GM18858 (cell line): ENCODE measurements at regions not wholly inside any gene's neighbourhood (a gene's known extent, or its start where the extent isn't known, plus 50 kb on each side); places are given as distances from the start of the nearest gene placed in this dataset.
A peak's percentile ranks its signal among the peaks of the same experiment; 100 is the strongest.

ENCODE experiments used
- ATAC-seq: cut with Tn5 transposase; IDR thresholded peaks from one replicate; pipeline ENCODE4 v1.9.1; 2021; ENCODE audit not compliant: unreplicated experiment

DNA sequence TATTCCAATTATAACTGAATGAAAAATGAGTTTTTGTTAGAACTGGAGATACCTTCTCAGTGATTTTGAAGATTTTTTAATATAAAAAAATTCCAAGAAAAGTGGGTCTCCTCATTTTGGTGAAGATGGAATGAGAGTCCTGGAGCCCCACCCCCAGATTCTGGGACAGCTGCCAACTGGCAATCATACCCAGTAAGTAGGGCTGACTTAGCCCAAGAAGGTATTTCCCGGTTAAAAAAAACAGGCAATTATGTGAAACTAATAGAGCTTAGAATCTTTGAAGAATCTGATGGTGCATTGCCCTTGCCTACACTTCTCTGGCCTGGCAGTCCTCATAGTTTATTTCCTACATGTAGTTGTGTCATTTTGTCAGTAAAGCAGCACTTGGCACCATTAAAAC, 52.8 kb upstream of the VWDE start:
- ATAC-seq, result no peak

DNA sequence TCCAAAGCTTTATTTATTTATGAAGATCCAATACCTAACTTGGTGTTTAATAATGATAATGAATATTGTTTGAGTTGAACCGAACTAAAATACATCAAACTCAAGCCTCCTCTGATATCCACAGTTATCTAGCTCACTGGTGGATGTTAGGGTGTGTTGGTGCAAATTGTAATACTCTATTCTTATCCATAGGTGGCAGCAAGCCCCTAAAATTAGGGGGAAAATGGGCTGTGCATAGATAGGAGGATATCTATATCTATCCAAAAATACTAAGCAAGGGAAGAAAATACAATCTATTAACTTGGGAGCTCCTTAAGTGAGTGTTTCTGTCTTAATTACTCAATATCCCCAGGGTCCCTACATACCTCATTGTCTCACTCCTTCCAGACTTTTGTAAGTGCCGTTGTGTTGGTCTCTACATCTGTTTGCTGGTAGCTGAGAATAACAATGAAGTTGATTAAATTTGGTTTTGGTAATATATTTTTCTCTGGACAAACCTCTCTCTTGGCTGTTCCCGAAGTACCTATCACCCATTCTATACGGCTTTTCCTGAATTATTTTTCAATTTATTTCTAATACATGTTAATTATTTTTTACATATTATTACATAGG, 55.0 kb upstream of the VWDE start:
- ATAC-seq, result peak; percentile 99

DNA sequence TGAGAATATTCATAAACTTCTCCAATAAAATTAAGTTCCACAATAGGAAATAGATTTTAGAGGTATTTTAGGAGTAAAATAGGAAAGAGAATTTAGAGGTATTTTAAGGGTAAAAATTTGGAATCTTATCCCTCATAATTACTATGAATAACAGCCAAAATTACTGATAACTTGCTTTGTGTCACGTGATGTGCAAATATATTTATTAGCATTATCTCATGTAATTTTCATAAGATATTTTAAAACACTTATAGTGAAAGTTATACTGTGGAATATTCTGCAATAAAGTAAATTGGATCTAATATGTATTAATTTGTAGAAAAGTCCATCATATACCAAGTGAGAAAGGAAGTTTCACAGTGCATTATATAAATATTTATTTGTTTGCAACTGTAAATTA, 64.2 kb upstream of the VWDE start:
- ATAC-seq, result no peak

DNA sequence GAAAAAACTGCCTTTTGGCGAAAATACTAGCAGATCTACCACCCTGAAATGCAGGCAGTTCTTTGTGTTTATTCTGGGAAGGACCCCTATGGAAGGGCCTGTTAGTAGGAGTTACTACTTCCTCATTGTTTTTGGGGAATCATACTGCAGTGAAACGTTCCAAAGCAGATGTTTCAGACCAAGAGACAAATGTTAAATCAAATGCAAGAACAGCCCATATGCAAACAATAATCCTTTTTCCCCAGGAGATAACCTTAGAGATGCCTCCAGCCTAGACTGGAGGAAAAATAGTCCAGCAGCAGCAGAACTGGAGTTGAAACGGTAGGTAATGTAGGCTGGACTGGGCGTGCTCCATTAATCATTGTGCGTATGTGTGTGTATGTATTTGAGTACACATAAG, 65.9 kb upstream of the VWDE start:
- ATAC-seq, result no peak

DNA sequence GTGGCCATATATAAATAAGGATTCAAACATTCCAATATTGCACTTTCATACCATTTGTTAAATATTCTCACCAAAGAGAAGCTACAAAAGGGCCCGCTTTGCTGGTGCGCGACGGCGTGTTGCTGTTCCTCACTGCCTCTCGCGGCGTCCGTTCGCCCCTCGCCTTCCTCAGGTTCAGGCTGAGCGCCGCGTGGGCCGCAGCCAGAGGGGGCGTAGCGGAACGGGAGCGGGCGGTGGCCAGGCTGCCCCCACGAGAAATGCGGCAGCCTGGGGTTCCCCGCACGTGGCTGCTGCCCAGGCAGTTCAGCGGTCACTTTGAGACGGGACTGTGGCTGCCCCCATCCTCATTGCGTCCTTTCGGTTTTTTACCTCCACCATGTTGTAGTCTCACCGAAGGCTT, 67.3 kb upstream of the VWDE start:
- no peak for ATAC-seq

DNA sequence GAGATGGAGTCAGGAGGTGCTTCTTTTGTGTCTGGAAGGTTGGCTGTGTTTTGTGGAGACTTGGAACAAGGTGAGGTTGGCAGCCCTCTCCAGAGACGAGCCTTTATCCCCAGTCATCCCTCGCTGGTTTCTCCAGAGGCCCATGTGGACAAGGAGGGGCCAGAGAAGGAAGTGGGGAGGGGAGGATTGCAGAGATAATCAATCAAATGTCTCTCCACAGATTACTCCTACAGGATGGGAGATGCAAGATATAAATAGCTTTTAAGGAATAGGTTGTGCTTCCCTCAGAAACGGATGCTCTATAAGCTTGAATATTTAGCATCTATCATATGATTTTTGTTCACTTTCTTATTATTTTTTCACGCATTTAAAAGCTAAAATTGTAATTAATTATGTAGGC, 70.4 kb upstream of the VWDE start:
- ATAC-seq, result no peak

DNA sequence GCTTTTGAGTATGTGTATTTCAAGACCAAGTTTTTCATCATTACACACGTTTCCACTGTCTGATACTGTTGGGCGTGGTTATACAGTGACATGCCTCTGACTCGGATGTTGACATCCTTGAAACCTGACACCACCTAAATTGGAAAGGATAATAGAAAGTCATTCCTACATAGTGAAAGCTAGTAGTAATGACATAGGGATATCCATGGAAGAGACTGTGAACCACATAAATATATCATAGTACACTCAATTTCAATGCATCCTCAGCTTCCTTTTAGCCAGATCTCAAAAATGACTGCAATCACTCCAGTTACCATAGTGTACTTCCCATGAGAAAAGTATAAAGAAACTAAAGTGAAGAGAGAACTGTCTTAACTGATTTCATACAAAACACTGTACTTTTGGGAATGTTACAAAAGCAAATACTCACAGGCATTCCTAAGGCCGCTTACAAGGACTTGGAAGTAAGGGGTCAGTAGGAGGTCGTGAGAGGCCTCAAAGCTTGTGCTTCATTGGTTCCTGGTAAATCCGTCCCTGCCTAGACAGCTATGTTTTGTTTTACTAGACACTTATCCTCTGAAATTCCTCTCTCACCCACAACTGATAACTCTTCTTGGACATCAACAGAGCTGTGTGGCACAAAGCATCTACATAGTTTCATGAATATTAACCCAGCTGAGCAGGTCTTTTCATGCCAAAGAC, 71.8 kb upstream of the VWDE start:
- no peak for ATAC-seq

DNA sequence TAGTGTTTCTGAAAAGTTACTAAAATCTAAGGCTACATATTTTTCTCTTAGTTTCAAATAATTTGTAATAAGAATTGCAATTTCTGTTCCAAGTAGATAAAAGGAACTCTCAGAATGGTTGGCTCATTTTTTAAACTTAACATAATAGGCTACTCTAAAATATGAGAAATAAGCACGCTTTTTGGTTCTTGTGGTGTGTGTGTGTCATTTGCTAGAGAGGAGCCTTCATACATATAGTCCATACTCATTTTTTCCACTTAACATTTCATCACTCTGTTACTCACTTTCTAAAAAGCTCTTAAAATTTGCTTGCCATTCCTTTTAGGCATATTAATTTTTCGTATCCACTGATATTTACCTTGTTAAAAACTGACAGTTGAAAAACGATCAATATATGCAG, 74.0 kb upstream of the VWDE start:
- ATAC-seq, result no peak

DNA sequence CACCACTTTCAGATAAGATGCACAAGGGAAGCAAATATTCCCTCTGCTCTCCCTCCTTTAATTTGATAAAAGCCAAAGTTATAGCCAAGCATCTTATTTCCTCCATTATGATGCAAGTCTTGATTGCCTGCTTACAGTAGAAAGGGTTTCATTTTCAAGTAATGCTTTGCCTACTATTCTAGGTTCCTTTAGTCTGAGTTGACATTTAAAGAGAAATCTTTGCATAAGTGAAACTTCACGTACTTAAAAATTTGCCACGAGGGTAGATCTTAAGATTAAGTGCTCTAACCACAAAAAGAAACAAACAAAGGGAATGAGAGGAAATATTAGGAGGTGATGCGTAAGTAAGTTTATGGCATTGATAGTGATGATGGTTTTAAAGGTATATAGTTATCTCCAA, 78.1 kb upstream of the VWDE start:
- ATAC-seq, result peak; percentile 95

DNA sequence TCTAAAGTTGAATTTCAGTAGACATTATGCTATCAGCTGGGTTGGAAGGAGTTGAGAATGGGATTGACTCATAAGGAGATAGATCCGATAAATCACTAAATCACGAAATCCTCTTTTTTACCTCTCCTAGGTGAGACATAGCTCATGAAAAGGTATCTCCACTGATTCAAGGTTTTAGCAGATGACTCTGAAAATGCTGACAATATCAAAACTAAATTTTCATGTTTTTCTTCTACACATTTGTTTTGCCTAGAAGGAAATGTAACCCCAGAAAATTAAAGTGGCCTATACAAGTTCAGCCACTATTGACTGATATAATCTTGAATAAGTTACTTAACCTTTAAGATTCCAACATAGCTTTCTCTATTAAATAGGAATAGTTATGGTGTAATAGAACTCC, 82.2 kb upstream of the VWDE start:
- no peak for ATAC-seq

DNA sequence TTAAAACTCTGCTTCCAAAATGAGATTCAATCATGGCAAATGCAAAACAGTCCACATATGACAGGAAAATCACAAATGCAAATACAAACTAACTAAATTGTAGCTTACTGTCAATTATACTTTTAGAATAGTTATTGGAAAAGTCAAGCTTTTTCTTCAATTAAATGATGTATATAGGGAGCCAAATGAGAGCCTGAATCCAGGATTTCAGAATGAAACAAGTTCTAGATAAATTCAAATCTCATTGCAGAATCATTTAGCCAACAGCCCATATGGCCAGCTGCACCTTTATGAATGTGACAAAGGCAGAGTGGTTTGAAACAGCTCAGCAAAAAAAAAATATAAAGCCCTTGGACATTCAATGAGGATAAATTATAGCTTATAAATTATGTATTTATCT, 82.2 kb upstream of the SCIN start:
- ATAC-seq, result no peak

DNA sequence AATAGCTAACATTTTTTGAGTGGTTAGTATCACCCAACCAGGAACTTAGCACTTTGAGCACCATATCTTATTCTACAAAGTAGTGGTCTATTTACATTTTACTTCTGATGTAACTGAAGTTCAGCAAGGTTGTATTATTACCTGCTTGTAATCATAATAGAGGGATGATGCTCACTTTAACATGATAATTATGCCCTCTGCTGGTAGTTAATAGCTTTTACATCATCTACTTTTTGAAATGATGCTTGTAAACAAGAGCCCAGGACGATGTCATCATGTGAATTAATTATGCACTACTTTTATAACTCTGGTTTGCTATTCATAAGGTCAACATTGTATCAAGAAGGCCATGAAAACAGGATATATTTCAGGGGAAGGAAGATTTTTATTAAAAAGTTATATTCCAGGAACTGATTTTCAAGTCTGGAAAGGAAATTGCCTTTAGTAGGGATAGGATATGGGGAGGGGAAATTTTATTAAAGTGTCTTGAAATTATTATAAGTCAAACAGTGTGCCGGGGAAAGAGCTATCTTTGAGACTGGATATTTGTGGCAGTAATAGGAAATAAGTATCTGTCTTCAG, 80.3 kb upstream of the SCIN start:
- peak; percentile 83 for ATAC-seq

DNA sequence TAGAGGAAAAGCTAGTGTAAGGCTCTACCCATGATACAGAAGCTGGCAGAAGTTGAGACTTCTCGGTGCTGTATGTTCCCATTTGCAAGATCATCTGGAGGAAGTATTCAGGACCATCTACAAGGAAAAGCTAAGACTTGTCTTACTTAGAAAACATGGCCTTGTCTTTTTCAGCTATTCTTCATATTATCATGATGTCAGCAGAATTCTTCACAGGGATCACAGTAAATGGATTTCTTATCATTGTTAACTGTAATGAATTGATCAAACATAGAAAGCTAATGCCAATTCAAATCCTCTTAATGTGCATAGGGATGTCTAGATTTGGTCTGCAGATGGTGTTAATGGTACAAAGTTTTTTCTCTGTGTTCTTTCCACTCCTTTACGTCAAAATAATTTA, 79.6 kb upstream of the SCIN start:
- ATAC-seq, result no peak

DNA sequence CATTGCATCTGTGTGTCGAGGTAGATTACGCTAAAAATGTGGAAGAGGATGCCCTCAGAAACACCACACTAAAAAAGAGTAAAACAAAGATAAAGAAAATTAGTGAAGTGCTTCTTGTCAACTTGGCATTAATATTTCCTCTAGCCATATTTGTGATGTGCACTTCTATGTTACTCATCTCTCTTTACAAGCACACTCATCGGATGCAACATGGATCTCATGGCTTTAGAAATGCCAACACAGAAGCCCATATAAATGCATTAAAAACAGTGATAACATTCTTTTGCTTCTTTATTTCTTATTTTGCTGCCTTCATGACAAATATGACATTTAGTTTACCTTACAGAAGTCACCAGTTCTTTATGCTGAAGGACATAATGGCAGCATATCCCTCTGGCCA, 79.0 kb upstream of the SCIN start:
- ATAC-seq, result no peak

DNA sequence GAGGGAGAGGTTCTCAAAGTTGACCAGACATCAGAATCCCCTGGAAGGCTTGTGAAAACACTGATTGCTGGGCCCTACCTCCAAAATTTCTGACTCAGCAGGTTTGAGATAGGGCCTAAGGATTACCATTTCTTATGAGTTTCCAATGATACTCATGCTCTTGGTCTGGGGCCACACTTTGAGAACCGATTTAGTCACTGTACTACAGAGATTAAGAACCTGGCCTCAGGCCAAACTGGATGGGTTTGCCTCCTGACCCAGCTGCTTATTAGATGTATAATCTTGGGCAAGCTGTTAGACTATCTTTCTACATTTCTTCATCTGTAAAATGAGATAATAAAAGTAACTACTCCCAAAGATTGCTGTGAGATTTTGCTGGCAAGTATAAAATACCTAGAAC, 77.1 kb upstream of the SCIN start:
- no peak for ATAC-seq

DNA sequence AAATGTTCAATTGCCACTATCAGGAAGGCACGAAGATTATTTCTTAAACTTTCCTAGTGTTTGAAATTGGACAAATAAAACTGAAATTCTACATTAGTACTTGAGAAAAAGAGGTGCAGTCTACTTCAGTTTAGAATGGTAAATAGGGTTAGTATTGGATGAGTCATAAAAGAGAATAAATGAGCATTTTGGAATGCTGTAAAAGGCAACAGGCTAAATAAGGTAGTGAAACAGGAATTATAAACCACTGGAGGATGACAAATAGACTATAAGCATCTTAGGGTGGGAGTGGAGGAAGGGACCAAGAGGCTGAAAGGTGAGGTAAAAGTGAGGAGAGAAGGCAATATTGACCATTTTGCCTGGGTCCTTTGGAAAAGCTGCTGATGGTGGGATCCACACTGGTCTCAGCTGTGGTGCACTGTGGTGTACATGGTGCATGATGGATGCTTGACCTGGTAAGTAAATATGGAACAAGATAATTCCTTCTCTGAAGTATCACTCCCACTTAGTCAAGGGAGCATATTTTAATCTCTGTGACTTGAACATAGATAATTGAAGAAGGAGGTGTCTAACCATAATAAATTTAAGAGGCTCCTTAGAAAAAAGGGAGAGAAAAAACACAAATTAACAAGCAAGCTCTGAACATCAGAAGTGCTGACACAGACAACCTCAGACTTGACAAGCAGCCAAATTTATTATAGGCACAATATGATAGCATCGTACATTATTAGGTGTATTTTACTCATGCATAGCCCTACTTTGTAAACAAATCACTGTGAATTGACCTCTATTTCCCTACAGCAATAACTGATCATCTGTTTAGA, 76.4 kb upstream of the SCIN start:
- no peak for ATAC-seq

DNA sequence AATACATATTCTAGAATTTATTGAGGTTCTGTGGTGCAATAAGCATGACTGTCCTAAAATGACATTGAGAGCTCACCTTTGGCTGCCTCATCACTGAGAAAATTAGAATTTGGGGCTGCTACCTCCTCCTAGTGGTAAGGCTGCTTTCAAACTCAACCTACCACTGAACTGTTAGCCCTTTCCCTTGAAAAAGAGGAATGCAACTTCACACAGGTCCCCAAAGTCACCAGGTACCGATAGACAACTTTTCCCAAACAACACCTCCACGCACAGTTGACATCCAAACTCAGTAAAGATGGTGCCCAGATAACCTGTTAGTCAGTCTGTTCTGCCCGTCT, 75.9 kb upstream of the SCIN start:
- ATAC-seq, result no peak

DNA sequence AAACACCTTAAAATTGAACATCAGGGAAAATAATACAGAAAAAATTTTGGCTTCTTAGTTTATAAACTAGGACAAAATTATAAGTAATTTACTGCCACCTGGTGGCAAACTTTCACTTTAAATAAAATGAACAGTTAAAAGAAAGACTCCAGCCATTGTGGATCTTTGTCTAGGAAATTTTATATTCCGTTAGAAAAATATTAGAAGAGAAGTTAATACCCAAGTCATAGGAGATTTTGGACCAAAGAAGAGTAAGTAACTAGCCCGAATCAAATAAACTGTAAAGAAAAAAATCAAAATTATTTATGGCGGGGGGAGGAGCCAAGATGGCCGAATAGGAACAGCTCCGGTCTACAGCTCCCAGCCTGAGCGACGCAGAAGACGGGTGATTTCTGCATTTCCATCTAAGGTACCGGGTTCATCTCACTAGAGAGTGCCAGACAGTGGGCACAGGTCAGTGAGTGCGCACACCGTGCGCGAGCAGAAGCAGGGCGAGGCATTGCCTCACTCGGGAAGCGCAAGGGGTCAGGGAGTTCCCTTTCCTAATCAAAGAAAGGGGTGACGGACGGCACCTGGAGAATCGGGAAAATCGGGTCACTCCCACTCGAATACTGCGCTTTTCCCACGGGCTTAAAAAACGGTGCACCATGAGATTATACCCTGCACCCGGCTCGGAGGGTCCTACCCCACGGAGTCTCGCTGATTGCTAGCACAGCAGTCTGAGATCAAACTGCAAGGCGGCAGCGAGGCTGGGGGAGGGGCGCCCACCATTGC, 73.4 kb upstream of the SCIN start:
- ATAC-seq, result peak; percentile 44

DNA sequence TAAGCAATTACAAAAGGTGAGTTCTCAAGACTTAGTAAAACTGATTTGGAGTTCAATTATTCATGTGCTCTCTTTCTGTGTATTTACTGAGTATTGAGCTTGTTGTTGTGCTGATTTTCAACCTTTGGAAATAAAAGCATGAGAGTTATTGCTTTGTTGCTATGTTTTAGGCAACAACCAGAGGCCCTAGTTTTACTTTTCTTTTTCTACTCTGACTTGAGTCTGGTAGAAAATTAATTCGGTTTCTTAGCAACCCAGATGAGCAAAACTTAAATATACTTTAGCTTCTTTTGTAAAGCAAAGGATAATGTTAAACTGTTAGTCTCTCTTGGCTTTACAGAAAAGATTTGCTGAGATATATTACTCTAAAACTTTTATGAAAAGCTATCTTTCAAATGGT, 66.4 kb upstream of the SCIN start:
- ATAC-seq, result no peak

DNA sequence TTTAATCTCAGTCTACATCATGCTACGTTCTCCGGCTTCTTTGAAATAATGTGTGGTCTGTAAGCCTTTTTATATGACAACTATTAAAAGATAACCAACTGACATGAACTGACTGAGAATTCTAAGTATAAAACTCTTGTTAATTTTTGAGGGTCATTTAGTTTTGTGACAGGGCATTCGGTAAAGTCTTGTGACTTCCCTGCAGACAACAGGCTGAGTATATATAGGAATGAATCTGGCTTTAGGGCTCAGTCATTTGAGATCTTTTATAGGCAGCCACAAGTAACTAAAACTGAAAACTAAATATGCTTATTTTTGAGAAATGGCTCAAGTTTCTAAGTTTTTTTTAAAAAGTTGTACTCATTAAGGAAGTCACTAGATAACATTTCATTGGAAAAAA, 62.5 kb upstream of the SCIN start:
- no peak for ATAC-seq

DNA sequence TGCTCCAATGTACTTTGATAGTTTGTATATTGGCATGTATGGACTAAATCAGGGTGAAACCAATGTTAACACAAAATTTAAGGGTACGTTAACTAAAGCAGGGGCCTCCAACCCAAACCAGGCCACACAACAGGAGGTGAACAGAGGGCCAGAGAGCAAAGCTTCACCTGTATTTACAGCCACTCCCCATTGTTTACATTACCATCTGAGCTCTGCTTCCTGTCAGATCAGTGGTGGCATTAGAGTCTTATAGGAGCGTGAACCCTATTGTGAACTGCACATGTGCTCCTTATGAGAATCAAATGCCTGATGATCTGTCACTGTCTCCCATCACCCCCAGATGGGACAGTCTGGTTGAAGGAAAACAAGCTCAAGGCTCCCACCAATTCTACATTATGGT, 62.0 kb upstream of the SCIN start:
- no peak for ATAC-seq
